ENCODE measurements at regions not wholly inside any gene's neighbourhood (a gene's known extent, or its start where the extent isn't known, plus 50 kb on each side); places are given as distances from the start of the nearest gene placed in this dataset.

GRCh38 chr2:217396165-217396564 is 536.3 kb upstream of the TNP1 start:
- peaks cover 25% of the 10 kb centered on the region for H3K4me1 Mint-ChIP-seq (ENCODE audit: unreplicated experiment)
- H3K9me3 Mint-ChIP-seq (ENCODE audit: unreplicated experiment): no peaks in the 10 kb centered on the region
- no peak for DNase-seq (ENCODE audit: low spot score)
- H3K27me3 Mint-ChIP-seq (ENCODE audit: unreplicated experiment): peaks cover 2% of the 10 kb centered on the region
- no peak overlapping the region for H3K4me3 Mint-ChIP-seq (ENCODE audit: unreplicated experiment)
- no peak overlapping the region for H3K27ac Mint-ChIP-seq (ENCODE audit: unreplicated experiment)
- TF ChIP-seq CTCF (IDR thresholded peaks at IDR 0.05; ENCODE audit: unreplicated experiment): no peak
- H3K36me3 Mint-ChIP-seq (ENCODE audit: low read depth, unreplicated experiment): peaks cover 10% of the 10 kb centered on the region

GRCh38 chr2:217394510-217395351 is 534.9 kb upstream of the TNP1 start:
- Mint-ChIP-seq H3K27me3 (ENCODE audit: unreplicated experiment) (peaks cover 2% of the 10 kb centered on the region), H3K4me1 (ENCODE audit: unreplicated experiment) (peaks cover 18% of the 10 kb centered on the region), H3K4me3 (ENCODE audit: unreplicated experiment) (no peak overlapping the region), H3K27ac (ENCODE audit: unreplicated experiment) (no peak overlapping the region), H3K36me3 (ENCODE audit: low read depth, unreplicated experiment) (peaks cover 11% of the 10 kb centered on the region), H3K9me3 (ENCODE audit: unreplicated experiment) (peaks cover 7% of the 10 kb centered on the region)
- no peak for TF ChIP-seq CTCF (IDR thresholded peaks at IDR 0.05; ENCODE audit: unreplicated experiment)
- DNase-seq (ENCODE audit: low spot score): no peak

GRCh38 chr2:217393585-217394032 is 533.7 kb upstream of the TNP1 start:
- no peak for TF ChIP-seq CTCF (IDR thresholded peaks at IDR 0.05; ENCODE audit: unreplicated experiment)
- peaks cover 12% of the 10 kb centered on the region for H3K36me3 Mint-ChIP-seq (ENCODE audit: low read depth, unreplicated experiment)
- H3K4me3 Mint-ChIP-seq (ENCODE audit: unreplicated experiment): no peak overlapping the region
- peaks cover 2% of the 10 kb centered on the region for H3K27me3 Mint-ChIP-seq (ENCODE audit: unreplicated experiment)
- DNase-seq (ENCODE audit: low spot score): no peak
- peaks cover 7% of the 10 kb centered on the region for H3K9me3 Mint-ChIP-seq (ENCODE audit: unreplicated experiment)
- no peak overlapping the region for H3K27ac Mint-ChIP-seq (ENCODE audit: unreplicated experiment)
- peaks cover 10% of the 10 kb centered on the region for H3K4me1 Mint-ChIP-seq (ENCODE audit: unreplicated experiment)

GRCh38 chr2:217392930-217393584 is 533.2 kb upstream of the TNP1 start:
- H3K4me3 Mint-ChIP-seq (ENCODE audit: unreplicated experiment): no peak overlapping the region
- DNase-seq (ENCODE audit: low spot score): no peak
- peaks cover 7% of the 10 kb centered on the region for H3K9me3 Mint-ChIP-seq (ENCODE audit: unreplicated experiment)
- TF ChIP-seq CTCF (IDR thresholded peaks at IDR 0.05; ENCODE audit: unreplicated experiment): no peak
- peaks cover 2% of the 10 kb centered on the region for H3K27me3 Mint-ChIP-seq (ENCODE audit: unreplicated experiment)
- H3K4me1 Mint-ChIP-seq (ENCODE audit: unreplicated experiment): peaks cover 5% of the 10 kb centered on the region
- no peak overlapping the region for H3K27ac Mint-ChIP-seq (ENCODE audit: unreplicated experiment)
- peaks cover 12% of the 10 kb centered on the region for H3K36me3 Mint-ChIP-seq (ENCODE audit: low read depth, unreplicated experiment)
